ENCODE measurements at regions not wholly inside any gene's neighbourhood (a gene's known extent, or its start where the extent isn't known, plus 50 kb on each side); places are given as distances from the start of the nearest gene placed in this dataset.
"Not testable (repeated sequence)": the region's sequence is repeated elsewhere in the genome, so short reads cannot be mapped to it uniquely, and the experiment has no call there.

DNA sequence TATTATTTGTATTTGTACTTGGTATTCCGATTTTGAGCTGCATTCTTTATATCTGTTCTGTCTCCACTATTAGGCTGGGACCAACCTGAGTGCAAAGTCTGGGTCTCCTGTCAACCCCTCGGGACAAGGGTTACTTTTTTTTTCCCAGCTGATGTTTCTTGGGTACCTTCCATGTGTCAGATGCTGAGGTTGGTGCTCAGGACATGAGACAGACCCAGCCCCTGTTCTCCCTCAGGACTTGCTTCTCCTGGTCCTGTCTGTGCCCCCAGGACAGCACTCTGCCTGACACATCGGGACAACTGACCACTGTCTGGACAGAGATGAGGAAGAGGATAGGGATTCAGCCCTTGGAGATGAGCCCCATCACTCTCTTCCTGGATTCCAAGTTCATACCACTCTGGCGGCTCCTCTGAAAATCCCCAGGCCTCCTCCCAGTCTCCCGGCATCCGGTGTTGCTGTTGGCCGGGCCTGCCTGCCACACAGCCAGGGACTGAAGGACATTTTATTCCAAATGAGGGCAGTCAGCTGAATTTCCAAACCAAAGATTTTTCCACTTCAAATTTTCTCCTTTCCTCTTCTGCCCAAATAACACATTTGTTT is 55.6 kb upstream of the FMOD start:
- TF ChIP-seq, protein P1, sequence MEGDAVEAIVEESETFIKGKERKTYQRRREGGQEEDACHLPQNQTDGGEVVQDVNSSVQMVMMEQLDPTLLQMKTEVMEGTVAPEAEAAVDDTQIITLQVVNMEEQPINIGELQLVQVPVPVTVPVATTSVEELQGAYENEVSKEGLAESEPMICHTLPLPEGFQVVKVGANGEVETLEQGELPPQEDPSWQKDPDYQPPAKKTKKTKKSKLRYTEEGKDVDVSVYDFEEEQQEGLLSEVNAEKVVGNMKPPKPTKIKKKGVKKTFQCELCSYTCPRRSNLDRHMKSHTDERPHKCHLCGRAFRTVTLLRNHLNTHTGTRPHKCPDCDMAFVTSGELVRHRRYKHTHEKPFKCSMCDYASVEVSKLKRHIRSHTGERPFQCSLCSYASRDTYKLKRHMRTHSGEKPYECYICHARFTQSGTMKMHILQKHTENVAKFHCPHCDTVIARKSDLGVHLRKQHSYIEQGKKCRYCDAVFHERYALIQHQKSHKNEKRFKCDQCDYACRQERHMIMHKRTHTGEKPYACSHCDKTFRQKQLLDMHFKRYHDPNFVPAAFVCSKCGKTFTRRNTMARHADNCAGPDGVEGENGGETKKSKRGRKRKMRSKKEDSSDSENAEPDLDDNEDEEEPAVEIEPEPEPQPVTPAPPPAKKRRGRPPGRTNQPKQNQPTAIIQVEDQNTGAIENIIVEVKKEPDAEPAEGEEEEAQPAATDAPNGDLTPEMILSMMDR (IDR thresholded peaks at IDR 0.05; ENCODE audit: low read depth, low read length) = no peak
- no peak for DNase-seq (ENCODE audit: extremely low read depth, low read depth)

DNA sequence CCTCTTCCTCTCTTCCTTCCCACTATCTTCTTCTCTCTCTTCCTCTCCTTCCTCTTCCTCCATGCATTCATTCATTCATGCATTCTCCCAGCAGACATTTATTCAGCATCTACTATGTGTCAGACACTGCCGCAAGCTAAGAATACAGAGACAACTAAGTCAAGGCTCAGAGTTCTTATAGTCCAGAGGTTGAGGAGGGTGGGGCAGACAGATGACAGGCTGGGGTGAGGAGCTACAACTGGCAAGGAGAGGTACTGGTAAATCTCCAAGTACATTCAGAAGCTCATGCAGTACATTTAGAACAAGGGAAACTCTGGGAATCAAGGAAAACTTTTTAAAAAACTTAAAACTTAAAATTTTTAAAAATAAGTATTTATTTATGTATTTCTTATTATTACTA is 56.4 kb upstream of the FMOD start:
- TF ChIP-seq, protein P1 (IDR thresholded peaks at IDR 0.05; ENCODE audit: low read depth, low read length) = no peak
- no peak for DNase-seq (ENCODE audit: extremely low read depth, low read depth)

DNA sequence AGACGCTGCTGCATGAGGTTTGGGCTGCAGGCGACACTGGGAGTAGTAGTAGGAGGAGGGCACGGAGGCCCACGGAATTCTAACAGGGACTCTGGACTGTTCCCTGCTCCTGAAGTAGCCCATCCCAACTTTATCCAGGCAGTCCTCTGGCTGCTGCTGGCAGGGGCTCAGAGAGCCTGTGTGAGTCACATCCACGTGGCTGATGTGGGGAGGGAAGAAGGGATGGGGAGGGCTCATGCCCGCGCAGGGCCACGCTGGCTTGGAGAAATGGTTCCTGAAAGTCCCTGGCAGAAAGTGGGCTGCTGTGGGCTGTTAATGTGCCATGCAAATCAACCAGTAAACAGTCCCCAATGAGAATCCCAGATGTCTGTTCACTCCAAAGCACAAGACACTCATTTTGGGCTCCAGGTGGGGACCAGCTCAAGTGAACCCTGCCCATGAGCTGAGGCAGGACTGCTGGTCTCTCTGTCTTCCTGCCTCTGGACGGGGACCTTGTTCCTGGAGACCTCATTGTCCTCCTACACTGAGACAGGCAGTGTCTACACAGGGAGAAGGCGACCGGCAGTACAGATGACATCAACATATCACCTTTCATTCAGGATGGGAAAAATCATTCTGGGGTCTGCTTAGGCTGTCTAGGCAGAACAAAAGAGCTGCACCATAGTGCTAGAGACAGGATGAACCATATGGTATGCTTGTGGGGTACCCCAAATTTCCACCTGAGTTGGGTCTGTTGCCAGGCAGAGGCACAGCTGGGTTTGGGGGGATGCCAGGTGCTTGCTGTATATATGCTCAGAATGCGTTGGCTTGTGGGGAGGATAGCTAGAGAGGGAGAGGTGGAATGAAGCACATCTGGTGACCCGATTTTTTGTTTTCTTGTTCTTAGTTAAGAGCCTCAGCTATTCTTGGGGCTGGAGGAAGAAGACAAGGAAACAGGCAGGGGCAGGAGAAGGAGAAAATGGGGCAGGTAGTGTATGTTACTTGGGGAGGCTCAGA is 57.9 kb upstream of the FMOD start:
- TF ChIP-seq, protein P1 (IDR thresholded peaks at IDR 0.05; ENCODE audit: low read depth, low read length) = no peak
- DNase-seq (ENCODE audit: extremely low read depth, low read depth) = peak; percentile 22

DNA sequence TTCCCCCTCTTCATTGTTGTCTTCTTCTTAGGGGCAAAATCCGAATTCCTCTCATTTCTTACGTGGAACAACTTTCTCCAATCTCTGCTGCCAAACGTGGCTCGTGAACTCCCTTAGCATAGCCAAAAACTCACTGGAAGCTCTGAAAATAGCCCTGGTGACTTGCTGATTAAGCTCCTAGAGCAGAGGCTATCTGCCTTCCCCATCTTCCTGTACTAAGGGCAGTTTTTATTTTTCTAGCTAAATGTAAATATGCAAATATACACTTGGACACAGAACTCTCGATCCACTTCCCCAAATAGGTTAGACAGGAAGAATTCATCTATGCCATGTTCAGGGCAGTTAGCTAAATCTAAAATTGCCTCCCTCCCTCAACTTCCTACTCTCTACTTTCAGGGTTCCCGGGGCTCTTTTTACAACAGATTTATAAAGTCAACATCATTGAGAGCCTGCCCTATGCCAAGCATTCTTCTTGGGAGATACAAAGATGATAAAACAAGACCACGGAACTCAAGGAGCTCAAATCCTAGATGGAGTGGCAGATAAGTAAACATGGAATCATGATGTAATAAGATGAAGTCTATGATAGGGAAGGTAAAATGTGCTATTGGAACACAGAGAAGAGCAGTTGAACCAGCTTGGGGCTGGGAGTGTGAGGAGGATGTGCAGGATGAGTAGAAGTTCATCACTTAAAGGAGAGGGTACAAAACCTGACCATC is 59.4 kb upstream of the FMOD start:
- TF ChIP-seq, protein P1 (IDR thresholded peaks at IDR 0.05; ENCODE audit: low read depth, low read length) = no peak
- DNase-seq (ENCODE audit: extremely low read depth, low read depth) = no peak

DNA sequence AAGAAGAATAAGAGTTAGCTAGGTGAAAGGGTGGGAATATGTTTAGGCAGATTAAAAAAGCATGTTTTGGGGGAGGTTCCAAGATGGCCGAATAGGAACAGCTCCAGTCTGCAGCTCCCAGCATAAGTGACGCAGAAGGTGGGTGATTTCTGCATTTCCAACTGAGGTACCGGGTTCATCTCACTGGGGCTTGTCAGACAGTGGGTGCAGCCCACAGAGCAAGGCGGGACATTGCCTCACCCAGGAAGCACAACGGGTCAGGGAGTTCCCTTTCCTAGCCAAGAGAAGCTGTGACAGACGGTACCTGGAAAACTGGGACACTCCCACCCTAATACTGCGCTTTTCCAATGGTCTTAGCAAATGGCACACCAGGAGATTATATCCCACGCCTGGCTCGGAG is 60.5 kb upstream of the FMOD start:
- not testable (repeated sequence) for DNase-seq (ENCODE audit: extremely low read depth, low read depth)

DNA sequence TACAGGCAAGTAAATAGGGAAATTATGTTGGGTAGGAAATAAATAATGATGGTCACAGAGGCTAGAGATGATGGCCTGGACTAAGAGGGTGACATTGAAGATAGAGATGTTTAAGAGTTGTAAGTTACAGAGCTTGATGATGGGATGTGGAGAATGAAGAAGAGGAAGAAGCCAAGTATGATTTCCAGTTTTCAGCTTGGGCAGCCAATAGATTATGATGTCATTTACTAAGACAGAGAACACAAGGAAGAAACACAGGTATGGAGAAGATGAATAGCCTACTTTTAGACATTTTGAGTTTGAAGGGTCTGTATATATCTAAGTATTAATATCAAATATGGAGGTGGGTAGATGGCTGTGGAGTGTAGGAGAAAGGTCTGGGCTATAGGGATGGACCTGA is 56.0 kb upstream of the PRELP start:
- TF ChIP-seq, protein P1 (IDR thresholded peaks at IDR 0.05; ENCODE audit: low read depth, low read length) = no peak
- DNase-seq (ENCODE audit: extremely low read depth, low read depth) = no peak

DNA sequence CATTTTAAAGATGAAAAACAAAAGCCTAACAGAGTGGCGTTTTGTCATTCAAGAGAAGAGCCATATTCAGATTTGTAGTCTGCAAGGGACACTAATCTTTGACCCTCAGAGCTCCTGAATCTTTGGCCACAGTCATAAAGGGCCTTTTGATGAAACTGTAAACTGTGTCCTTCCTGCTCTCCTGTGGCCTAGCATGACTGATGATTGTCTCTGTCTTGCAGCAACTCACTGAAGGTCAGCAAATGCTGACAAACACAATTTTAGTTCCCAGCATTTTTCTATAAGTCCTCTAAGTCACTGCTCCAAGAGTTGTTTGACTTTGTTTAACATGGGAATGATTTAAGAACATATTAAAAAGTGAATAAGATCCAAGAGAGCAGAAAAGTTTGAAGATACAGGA is 55.3 kb upstream of the PRELP start:
- DNase-seq (ENCODE audit: extremely low read depth, low read depth) = no peak
- TF ChIP-seq, protein P1 (IDR thresholded peaks at IDR 0.05; ENCODE audit: low read depth, low read length) = no peak
